ENCODE measurements at regions not wholly inside any gene's neighbourhood (a gene's known extent, or its start where the extent isn't known, plus 50 kb on each side); places are given as distances from the start of the nearest gene placed in this dataset.

DNA sequence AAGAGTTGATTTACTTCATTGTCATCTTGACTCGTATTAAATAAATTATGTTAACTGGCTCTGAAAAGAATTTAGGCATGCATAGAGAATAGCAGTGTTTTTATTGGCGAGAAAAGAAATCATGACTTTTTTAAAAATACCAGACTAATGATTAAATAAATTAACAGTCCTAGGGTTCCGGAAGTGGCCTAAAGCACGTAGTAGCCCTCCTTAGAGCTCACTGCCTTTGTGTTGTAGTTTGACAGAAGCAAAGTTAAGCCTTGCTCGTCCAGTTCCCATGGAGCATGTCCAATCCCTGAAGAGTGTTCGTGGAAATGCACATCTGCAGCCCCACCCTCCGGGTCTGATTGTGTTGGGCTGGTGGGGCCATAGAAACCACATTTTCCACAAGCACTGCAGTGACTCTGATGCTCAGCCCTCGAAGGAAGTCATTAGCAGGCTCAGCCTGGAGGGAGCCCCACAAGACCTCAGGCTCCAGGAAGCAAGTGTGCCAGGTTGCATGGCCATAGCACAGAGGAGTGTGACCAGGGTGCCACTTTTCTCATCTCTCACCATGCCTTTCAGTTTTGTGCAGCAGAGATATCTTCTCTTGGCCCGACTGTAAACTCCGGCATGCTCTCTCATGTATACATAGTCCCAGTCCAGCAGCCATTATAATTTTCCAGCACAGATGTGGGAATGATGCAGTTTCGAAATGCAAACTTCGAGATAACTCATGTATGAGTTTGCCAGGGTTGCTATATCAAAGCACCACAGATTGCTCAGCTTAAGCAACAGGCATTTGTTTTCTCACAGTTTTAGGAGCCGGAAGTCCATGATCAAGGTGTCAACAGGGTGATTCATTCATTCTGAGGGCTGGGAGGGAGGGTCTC is 188.6 kb upstream of the SH3BP4 start:
- no peak overlapping the region for H3K4me3 ChIP-seq (ENCODE audit: low read length)
- peak; percentile 22 for DNase-seq (ENCODE audit: low read depth)
- TF ChIP-seq, protein P1, sequence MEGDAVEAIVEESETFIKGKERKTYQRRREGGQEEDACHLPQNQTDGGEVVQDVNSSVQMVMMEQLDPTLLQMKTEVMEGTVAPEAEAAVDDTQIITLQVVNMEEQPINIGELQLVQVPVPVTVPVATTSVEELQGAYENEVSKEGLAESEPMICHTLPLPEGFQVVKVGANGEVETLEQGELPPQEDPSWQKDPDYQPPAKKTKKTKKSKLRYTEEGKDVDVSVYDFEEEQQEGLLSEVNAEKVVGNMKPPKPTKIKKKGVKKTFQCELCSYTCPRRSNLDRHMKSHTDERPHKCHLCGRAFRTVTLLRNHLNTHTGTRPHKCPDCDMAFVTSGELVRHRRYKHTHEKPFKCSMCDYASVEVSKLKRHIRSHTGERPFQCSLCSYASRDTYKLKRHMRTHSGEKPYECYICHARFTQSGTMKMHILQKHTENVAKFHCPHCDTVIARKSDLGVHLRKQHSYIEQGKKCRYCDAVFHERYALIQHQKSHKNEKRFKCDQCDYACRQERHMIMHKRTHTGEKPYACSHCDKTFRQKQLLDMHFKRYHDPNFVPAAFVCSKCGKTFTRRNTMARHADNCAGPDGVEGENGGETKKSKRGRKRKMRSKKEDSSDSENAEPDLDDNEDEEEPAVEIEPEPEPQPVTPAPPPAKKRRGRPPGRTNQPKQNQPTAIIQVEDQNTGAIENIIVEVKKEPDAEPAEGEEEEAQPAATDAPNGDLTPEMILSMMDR (IDR thresholded peaks at IDR 0.05; ENCODE audit: insufficient read depth, low read depth, low read length, missing control alignments), result no peak

DNA sequence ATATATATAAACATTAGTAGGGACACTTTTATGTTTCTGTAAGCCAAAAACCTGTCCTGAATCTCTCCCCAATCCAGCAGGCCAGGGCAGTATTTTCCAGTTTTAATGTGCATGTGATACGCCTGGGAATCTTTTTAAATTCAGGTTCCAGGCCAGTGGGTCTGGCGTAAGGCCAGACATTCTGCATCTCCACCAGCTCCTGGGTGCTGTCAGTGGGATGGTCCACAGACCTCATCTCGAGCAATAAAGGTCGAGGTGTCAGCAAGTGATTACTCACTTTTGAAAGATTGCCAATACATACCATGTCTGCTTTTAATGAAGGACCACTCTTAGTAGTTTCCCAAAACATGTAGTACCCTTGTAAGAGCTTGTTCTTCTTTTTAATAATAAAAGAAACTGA is 189.9 kb upstream of the SH3BP4 start:
- no peak overlapping the region for H3K4me3 ChIP-seq (ENCODE audit: low read length)
- TF ChIP-seq, protein P1 (IDR thresholded peaks at IDR 0.05; ENCODE audit: insufficient read depth, low read depth, low read length, missing control alignments), result no peak
- no peak for DNase-seq (ENCODE audit: low read depth)

DNA sequence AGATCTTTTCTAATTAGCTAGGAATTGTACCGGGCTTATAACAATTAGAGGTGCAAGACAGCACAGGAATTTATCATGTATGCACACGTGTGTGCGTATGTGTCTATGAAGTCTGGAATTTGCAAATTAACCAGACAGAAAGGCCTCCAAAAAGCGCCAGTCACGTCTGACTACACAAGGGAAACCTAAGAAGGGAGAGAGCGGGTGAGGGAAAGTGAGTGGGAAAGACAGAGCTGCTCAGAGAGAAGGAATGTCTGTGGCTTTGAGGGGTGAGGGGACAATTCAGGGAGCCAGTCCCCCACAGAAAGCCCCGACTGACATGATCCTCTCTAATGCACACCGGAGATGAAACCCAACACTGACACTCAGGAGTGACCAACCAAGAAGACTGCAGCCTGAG is 197.7 kb upstream of the SH3BP4 start:
- peak; percentile 23 for DNase-seq (ENCODE audit: low read depth)
- TF ChIP-seq, protein P1 (IDR thresholded peaks at IDR 0.05; ENCODE audit: insufficient read depth, low read depth, low read length, missing control alignments), result no peak
- no peak overlapping the region for H3K4me3 ChIP-seq (ENCODE audit: low read length)

DNA sequence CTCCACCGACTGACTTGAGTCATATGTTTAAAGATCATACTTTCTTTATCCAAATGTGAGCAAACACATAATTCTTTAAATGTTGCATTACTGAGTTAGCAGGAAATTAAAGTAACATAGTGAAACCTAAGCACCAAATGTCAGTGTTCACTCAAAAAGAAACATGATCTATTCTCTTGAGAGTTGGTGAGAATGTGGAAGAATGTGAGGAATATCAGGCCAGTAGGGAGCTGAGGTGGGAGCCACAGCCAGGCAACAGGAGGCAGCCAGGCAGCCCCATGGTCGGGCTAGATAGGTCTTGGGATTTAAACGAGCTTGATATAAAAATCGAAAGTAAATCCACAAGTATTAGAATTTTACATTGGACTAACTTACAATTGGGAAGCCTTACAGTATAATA is 198.1 kb upstream of the SH3BP4 start:
- no peak for DNase-seq (ENCODE audit: low read depth)
- TF ChIP-seq, protein P1 (IDR thresholded peaks at IDR 0.05; ENCODE audit: insufficient read depth, low read depth, low read length, missing control alignments), result no peak
- no peak overlapping the region for H3K4me3 ChIP-seq (ENCODE audit: low read length)

DNA sequence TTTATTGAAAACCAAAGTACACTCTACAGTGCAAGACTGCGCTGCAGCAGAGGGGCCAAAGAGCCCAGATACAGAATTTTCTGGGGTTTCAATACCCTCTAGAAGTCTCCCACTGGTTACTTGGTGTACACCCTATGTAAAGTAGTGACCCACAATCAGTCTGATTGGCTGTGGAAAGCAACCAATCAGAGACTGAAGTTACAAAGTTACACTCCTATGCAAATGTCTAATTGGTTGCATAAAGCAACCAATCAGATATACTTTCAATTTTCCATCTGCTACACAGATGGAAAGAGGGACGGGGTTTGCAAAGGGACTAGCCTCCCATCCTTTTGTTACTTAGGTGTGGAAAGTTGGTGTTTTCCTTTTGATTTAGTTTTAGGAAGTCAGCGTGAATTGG is 198.9 kb upstream of the SH3BP4 start:
- DNase-seq (ENCODE audit: low read depth), result no peak
- TF ChIP-seq, protein P1 (IDR thresholded peaks at IDR 0.05; ENCODE audit: insufficient read depth, low read depth, low read length, missing control alignments), result no peak
- no peak overlapping the region for H3K4me3 ChIP-seq (ENCODE audit: low read length)

DNA sequence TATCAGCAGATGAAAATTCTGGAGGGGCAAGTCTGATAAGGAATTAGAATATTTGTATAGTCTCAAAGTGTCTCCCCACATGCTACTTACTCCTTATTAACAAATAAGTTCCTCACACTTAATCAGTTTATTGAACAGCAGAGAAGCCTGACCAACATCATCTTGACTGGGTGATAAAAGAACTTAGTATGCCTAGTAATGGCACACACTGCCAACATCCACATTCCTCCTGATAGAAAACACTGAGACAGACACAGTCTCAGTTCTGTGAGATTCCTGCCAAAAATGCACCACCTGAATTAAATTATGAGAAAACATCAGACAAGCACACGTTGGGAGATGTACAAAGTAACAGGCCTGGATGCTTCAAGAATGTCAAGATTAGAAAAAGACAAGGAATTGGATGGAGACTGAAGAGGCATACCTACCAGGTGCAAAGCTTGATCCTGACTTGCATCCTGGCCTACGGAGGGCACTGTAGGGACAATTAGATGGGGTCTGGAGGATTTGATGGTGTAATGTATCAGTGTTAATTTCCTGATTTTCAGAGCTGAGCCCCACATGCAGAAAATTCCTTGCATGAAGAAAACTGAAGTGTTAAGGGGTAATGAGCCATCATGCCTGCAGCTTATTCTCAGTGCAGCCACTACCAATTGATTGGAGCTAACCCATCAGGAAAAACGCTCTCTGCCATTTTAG is 200.4 kb upstream of the SH3BP4 start:
- TF ChIP-seq, protein P1 (IDR thresholded peaks at IDR 0.05; ENCODE audit: insufficient read depth, low read depth, low read length, missing control alignments), result no peak
- no peak overlapping the region for H3K4me3 ChIP-seq (ENCODE audit: low read length)
- no peak for DNase-seq (ENCODE audit: low read depth)
